Liver (tissue), 7 donors: ENCODE measurements at regions not wholly inside any gene's neighbourhood (a gene's known extent, or its start where the extent isn't known, plus 50 kb on each side); places are given as distances from the start of the nearest gene placed in this dataset.
"Not testable (repeated sequence)": the region's sequence is repeated elsewhere in the genome, so short reads cannot be mapped to it uniquely, and the experiment has no call there.

Experiments
- DNase-seq: peaks from one replicate; pipeline ENCODE4 v3.0.0-alpha.2; 2017; ENCODE audit warnings: low spot score
- H3K27ac ChIP-seq, 2 donors: one replicate each; pipeline ENCODE4 v1.7.0; 2013; ENCODE audit warnings: inconsistent platforms in 2 of 2, low read length in 2 of 2, control low read depth in 1 of 2, low read depth in 1 of 2, mild to moderate bottlenecking in 1 of 2
- H3K27me3 ChIP-seq, 4 donors: one replicate each; pipeline versions ENCODE4 v1.6.1 to v1.7.0; 2013; ENCODE audit warnings: low read length in 3 of 4, inconsistent platforms in 1 of 4, mild to moderate bottlenecking in 1 of 4, moderate library complexity in 1 of 4; ENCODE audit not compliant: control insufficient read depth in 4 of 4, insufficient read depth in 4 of 4
- H3K36me3 ChIP-seq, 4 donors: one replicate each; pipeline versions ENCODE4 v1.6.1 to v1.7.0; 2013; ENCODE audit warnings: low read length in 3 of 4, mild to moderate bottlenecking in 3 of 4, low read depth in 1 of 4, moderate library complexity in 1 of 4; ENCODE audit not compliant: control insufficient read depth in 4 of 4, insufficient read depth in 3 of 4
- H3K4me1 ChIP-seq, 4 donors: one replicate each; pipeline versions ENCODE4 v1.6.1 to v1.7.0; 2013; ENCODE audit warnings: low read length in 3 of 4, mild to moderate bottlenecking in 3 of 4, moderate library complexity in 1 of 4; ENCODE audit not compliant: control insufficient read depth in 4 of 4, insufficient read depth in 4 of 4
- H3K4me3 ChIP-seq, 3 donors: one replicate each; pipeline versions ENCODE4 v1.6.1 to v1.7.0; 2013; ENCODE audit warnings: low read length in 3 of 3, control low read depth in 1 of 3, low read depth in 1 of 3, mild to moderate bottlenecking in 1 of 3
- H3K9ac ChIP-seq, 2 donors: one replicate each; pipeline ENCODE4 v1.7.0; 2013; ENCODE audit warnings: low read length in 2 of 2, mild to moderate bottlenecking in 2 of 2, moderate library complexity in 2 of 2, control low read depth in 1 of 2, low read depth in 1 of 2
- H3K9me3 ChIP-seq, 4 donors: one replicate each; pipeline versions ENCODE4 v1.6.1 to v1.7.0; 2013; ENCODE audit warnings: low read length in 3 of 4; ENCODE audit not compliant: control insufficient read depth in 4 of 4
- FOXA1 ChIP-seq: IDR thresholded peaks from 2 replicates; pipeline ENCODE4 v1.6.1; 2016; ENCODE audit warnings: antibody characterized with exemption
- GABPA ChIP-seq, 2 donors: IDR thresholded peaks in 1 of 2; conservative IDR thresholded peaks in 1 of 2; 2 replicates each; pipeline ENCODE4 v1.6.1; 2016; ENCODE audit warnings: antibody characterized with exemption in 2 of 2, mild to moderate bottlenecking in 1 of 2, moderate library complexity in 1 of 2
- HNF4A ChIP-seq, 2 donors: conservative IDR thresholded peaks; 2 replicates each; pipeline ENCODE4 v1.6.1; 2016; ENCODE audit warnings: antibody characterized with exemption in 2 of 2, mild to moderate bottlenecking in 2 of 2
- JUND ChIP-seq, 2 donors: IDR thresholded peaks; 2 replicates each; pipeline ENCODE4 v1.6.1; 2016; ENCODE audit warnings: antibody characterized with exemption in 2 of 2
- NR2F2 ChIP-seq: IDR thresholded peaks from 2 replicates; pipeline ENCODE4 v1.6.1; 2016; ENCODE audit warnings: antibody characterized with exemption
- RAD21 ChIP-seq, 2 donors: IDR thresholded peaks; 2 replicates each; pipeline ENCODE4 v1.6.1; 2016; ENCODE audit warnings: antibody characterized with exemption in 2 of 2, mild to moderate bottlenecking in 2 of 2
- RXRA ChIP-seq, 2 donors: IDR thresholded peaks; 2 replicates each; pipeline ENCODE4 v1.6.1; 2017 to 2018; ENCODE audit warnings: antibody characterized with exemption in 2 of 2, mild to moderate bottlenecking in 1 of 2
- SP1 ChIP-seq: IDR thresholded peaks from 2 replicates; pipeline ENCODE4 v1.6.1; 2018; ENCODE audit warnings: antibody characterized with exemption, mild to moderate bottlenecking
- TAF1 ChIP-seq: conservative IDR thresholded peaks from 2 replicates; pipeline ENCODE4 v1.6.1; 2016; ENCODE audit warnings: antibody characterized with exemption, mild to moderate bottlenecking
- YY1 ChIP-seq: IDR thresholded peaks from 2 replicates; pipeline ENCODE4 v1.6.1; 2016; ENCODE audit warnings: antibody characterized with exemption, mild to moderate bottlenecking
- WGBS: extraction: QIAGEN DNeasy Blood & Tissue Kit; methylation state at CpG from one replicate; pipeline ENCODE4 v1.1.7; 2013; 5-methylcytosine and 5-hydroxymethylcytosine counted together
- TF ChIP-seq, protein P1 (sequence below): IDR thresholded peaks from 2 replicates; pipeline ENCODE4 v1.6.1; 2016; ENCODE audit warnings: antibody characterized with exemption, mild to moderate bottlenecking
- TF ChIP-seq, protein P2 (sequence below): IDR thresholded peaks from 2 replicates; pipeline ENCODE4 v1.6.1; 2016; ENCODE audit warnings: antibody characterized with exemption
- TF ChIP-seq, protein P3 (sequence below): IDR thresholded peaks from 2 replicates; pipeline ENCODE4 v1.6.1; 2016; ENCODE audit warnings: antibody characterized with exemption
- TF ChIP-seq, protein P4 (sequence below): IDR thresholded peaks from 2 replicates; pipeline ENCODE4 v1.6.1; 2016; ENCODE audit warnings: antibody characterized with exemption
- donor health status: healthy.
- donor health status: healthy.
- donor health status: healthy.
- donor health status: healthy.

DNA sequence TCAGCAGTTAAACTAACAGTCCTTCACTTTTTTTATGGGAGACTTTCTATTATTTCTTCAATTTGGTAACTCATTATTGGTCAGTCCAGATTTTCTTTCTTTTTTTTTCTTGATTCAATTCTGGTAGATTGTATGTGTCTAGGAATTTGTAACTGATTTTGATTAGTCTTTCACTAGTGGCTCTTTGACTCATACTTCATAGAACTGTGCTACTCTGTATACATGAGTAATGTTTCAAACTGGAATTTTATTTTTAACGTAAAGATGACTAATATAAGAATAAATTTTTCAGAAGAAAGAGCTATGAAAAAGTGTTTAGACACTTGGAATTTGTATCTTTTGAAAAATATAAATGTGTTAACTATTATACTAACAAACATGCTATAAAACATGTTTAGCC lies 813.0 kb downstream of the TRAM1L1 start:
- H3K27ac ChIP-seq: no peak overlapping the region
- TF ChIP-seq HNF4A (conservative IDR thresholded peaks at IDR 0.05) (no peak), JUND (IDR thresholded peaks at IDR 0.05) (no peak), SP1 (no peak)
- no peak overlapping the region for H3K4me3 ChIP-seq
- 65% methylated on average over 1 of the region's 1 CpG for WGBS
- no peaks in the 10 kb centered on the region for H3K36me3 ChIP-seq
- H3K4me1 ChIP-seq: no peaks in the 10 kb centered on the region
- no peaks in the 10 kb centered on the region for H3K27me3 ChIP-seq
- peaks cover 0 to 5% (median 1%) of the 10 kb centered on the region in 4 donors for H3K9me3 ChIP-seq
- no peak for DNase-seq
- no peak overlapping the region for H3K9ac ChIP-seq

DNA sequence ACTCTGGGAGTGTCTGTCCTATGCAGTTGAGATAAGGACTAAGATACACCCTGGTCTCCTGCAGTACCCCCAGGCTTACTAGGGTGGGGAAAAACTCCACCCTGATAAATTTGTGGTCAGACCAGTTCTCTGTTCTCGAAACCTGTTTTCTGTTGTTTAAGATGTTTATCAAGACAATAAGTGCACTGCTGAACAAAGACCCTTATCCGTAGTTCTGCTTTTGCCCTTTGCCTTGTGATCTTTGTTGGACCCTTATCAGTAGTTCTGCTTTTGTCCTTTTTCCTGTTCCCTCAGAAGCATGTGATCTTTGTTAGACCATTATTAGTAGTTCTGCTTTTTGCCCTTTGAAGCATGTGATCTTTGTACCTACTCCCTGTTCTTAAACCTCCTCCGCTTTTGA lies 824.4 kb downstream of the TRAM1L1 start:
- H3K9me3 ChIP-seq: not testable (repeated sequence)

DNA sequence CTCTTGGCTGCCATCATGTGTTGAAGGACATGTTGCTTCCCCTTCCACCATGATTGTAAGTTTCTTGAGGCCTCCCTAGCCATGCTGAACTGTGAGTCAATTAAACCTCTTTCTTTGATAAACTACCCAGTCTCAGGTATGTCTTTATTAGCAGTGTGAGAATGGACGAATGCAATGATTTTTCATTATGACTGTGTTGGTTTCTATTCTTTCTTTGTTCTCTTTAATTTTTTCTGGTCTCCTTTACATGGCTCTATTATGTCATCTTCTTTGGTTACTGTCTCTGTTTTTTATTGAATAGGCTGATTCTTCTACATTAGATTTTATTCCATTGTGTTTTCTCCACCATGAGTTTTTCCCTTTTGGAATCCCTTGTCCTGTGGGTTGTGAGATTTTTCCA lies 840.6 kb downstream of the TRAM1L1 start:
- TF ChIP-seq SP1: no peak
- no peak for TF ChIP-seq RAD21 (IDR thresholded peaks at IDR 0.05)
- no peak for TF ChIP-seq RXRA (IDR thresholded peaks at IDR 0.05)
- TF ChIP-seq TAF1: no peak
- no peak for TF ChIP-seq FOXA1
- TF ChIP-seq JUND (IDR thresholded peaks at IDR 0.05): no peak
- TF ChIP-seq, protein P1, sequence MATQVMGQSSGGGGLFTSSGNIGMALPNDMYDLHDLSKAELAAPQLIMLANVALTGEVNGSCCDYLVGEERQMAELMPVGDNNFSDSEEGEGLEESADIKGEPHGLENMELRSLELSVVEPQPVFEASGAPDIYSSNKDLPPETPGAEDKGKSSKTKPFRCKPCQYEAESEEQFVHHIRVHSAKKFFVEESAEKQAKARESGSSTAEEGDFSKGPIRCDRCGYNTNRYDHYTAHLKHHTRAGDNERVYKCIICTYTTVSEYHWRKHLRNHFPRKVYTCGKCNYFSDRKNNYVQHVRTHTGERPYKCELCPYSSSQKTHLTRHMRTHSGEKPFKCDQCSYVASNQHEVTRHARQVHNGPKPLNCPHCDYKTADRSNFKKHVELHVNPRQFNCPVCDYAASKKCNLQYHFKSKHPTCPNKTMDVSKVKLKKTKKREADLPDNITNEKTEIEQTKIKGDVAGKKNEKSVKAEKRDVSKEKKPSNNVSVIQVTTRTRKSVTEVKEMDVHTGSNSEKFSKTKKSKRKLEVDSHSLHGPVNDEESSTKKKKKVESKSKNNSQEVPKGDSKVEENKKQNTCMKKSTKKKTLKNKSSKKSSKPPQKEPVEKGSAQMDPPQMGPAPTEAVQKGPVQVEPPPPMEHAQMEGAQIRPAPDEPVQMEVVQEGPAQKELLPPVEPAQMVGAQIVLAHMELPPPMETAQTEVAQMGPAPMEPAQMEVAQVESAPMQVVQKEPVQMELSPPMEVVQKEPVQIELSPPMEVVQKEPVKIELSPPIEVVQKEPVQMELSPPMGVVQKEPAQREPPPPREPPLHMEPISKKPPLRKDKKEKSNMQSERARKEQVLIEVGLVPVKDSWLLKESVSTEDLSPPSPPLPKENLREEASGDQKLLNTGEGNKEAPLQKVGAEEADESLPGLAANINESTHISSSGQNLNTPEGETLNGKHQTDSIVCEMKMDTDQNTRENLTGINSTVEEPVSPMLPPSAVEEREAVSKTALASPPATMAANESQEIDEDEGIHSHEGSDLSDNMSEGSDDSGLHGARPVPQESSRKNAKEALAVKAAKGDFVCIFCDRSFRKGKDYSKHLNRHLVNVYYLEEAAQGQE: no peak
- TF ChIP-seq, protein P2, sequence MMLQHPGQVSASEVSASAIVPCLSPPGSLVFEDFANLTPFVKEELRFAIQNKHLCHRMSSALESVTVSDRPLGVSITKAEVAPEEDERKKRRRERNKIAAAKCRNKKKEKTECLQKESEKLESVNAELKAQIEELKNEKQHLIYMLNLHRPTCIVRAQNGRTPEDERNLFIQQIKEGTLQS: no peak
- TF ChIP-seq GABPA (IDR thresholded peaks at IDR 0.05 in 1 of 2, conservative IDR thresholded peaks at IDR 0.05 in 1 of 2): no peak
- TF ChIP-seq HNF4A (conservative IDR thresholded peaks at IDR 0.05): no peak
- Histone ChIP-seq H3K9ac (no peak overlapping the region), H3K4me3 (no peak overlapping the region), H3K4me1 (no peaks in the 10 kb centered on the region), H3K27me3 (no peaks in the 10 kb centered on the region), H3K36me3 (no peaks in the 10 kb centered on the region), H3K27ac (no peak overlapping the region), H3K9me3 (no peaks in the 10 kb centered on the region)
- WGBS: 46% methylated on average over 1 of the region's 1 CpG
- no peak for DNase-seq

More for the DNA sequence above, 824.4 kb downstream of the TRAM1L1 start:
- not testable (repeated sequence) for H3K4me1 ChIP-seq, H3K27ac ChIP-seq, H3K9ac ChIP-seq, H3K27me3 ChIP-seq, H3K4me3 ChIP-seq, DNase-seq, H3K36me3 ChIP-seq
- WGBS: 57% methylated on average over 3 of the region's 3 CpGs

DNA sequence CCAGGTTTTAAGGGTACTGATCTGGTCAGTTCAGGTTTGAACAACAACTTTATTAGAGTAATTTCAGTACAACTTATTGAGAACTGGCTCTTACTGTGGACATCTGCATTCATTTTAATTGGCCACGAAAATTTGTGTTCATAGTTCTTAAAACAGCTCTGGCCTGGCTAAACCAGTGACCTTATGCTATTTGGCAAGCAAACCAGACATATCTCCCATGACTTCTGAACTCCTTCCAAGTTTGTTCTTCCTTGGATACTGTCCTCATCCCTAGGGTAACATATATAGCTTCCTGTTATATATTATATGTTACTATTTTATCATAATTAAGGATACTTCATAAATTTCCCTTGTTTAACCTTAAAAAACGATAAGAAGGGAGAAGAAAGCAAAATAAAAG lies 841.9 kb downstream of the TRAM1L1 start:
- DNase-seq: no peak
- H3K9ac ChIP-seq: no peak overlapping the region
- no peak overlapping the region for H3K4me3 ChIP-seq
- no peaks in the 10 kb centered on the region for H3K9me3 ChIP-seq
- H3K36me3 ChIP-seq: no peaks in the 10 kb centered on the region
- no peaks in the 10 kb centered on the region for H3K4me1 ChIP-seq
- H3K27ac ChIP-seq: no peak overlapping the region
- H3K27me3 ChIP-seq: no peaks in the 10 kb centered on the region
- 36% methylated on average over 2 of the region's 2 CpGs for WGBS
- TF ChIP-seq HNF4A (conservative IDR thresholded peaks at IDR 0.05) (no peak), FOXA1 (no peak), GABPA (IDR thresholded peaks at IDR 0.05 in 1 of 2, conservative IDR thresholded peaks at IDR 0.05 in 1 of 2) (no peak), YY1 (no peak), RXRA (IDR thresholded peaks at IDR 0.05) (no peak), JUND (IDR thresholded peaks at IDR 0.05) (no peak), NR2F2 (no peak)
- TF ChIP-seq, protein P3, sequence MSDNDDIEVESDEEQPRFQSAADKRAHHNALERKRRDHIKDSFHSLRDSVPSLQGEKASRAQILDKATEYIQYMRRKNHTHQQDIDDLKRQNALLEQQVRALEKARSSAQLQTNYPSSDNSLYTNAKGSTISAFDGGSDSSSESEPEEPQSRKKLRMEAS: no peak
- TF ChIP-seq, protein P4, sequence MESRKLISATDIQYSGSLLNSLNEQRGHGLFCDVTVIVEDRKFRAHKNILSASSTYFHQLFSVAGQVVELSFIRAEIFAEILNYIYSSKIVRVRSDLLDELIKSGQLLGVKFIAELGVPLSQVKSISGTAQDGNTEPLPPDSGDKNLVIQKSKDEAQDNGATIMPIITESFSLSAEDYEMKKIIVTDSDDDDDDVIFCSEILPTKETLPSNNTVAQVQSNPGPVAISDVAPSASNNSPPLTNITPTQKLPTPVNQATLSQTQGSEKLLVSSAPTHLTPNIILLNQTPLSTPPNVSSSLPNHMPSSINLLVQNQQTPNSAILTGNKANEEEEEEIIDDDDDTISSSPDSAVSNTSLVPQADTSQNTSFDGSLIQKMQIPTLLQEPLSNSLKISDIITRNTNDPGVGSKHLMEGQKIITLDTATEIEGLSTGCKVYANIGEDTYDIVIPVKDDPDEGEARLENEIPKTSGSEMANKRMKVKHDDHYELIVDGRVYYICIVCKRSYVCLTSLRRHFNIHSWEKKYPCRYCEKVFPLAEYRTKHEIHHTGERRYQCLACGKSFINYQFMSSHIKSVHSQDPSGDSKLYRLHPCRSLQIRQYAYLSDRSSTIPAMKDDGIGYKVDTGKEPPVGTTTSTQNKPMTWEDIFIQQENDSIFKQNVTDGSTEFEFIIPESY: no peak
